GM13976 (cell line): ENCODE measurements at regions not wholly inside any gene's neighbourhood (a gene's known extent, or its start where the extent isn't known, plus 50 kb on each side); places are given as distances from the start of the nearest gene placed in this dataset.
"Not testable (repeated sequence)": the region's sequence is repeated elsewhere in the genome, so short reads cannot be mapped to it uniquely, and the experiment has no call there.

Experiments
- DNase-seq: peaks from one replicate; pipeline ENCODE4 v3.0.0; 2012; ENCODE audit warnings: low spot score
- in situ Hi-C: fragments of 300-500 bp; cut with MboI; formaldehyde crosslinking; loops from one replicate; pipeline ENCODE4 v1.12.0; 2022; ENCODE audit warnings: low sequenced_read_pairs, mixed read lengths, inconsistent platforms; ENCODE audit not compliant: unreplicated experiment
- TF ChIP-seq, protein P1 (sequence below): IDR thresholded peaks from 2 replicates; pipeline ENCODE4 v1.5.1; 2012; ENCODE audit warnings: borderline replicate concordance, mild to moderate bottlenecking; ENCODE audit not compliant: insufficient read depth; ENCODE audit errors: extremely low read depth, missing control alignments, control extremely low read depth

DNA sequence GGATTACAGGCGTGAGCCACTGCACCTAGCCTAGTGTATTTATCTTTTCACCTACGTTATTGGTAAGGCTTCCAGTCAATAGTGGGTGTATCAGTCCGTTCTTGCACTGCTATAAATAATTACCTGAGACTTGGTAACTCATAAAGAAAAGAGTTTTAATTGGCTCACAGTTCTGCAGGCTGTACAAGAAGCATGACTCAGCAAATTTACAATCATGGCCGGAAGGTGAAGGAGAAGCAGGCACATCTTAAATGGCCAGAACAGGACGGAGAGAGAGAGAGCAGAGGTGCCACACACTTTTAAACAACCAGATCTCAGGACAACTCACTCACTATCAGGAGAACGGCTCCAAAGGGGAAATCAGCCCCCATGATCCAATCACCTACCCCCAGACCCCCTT, 873.3 kb upstream of the AUTS2 start:
- TF ChIP-seq, protein P1, sequence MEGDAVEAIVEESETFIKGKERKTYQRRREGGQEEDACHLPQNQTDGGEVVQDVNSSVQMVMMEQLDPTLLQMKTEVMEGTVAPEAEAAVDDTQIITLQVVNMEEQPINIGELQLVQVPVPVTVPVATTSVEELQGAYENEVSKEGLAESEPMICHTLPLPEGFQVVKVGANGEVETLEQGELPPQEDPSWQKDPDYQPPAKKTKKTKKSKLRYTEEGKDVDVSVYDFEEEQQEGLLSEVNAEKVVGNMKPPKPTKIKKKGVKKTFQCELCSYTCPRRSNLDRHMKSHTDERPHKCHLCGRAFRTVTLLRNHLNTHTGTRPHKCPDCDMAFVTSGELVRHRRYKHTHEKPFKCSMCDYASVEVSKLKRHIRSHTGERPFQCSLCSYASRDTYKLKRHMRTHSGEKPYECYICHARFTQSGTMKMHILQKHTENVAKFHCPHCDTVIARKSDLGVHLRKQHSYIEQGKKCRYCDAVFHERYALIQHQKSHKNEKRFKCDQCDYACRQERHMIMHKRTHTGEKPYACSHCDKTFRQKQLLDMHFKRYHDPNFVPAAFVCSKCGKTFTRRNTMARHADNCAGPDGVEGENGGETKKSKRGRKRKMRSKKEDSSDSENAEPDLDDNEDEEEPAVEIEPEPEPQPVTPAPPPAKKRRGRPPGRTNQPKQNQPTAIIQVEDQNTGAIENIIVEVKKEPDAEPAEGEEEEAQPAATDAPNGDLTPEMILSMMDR = no peak
- no peak for DNase-seq
- in situ Hi-C loops = no loop called here

DNA sequence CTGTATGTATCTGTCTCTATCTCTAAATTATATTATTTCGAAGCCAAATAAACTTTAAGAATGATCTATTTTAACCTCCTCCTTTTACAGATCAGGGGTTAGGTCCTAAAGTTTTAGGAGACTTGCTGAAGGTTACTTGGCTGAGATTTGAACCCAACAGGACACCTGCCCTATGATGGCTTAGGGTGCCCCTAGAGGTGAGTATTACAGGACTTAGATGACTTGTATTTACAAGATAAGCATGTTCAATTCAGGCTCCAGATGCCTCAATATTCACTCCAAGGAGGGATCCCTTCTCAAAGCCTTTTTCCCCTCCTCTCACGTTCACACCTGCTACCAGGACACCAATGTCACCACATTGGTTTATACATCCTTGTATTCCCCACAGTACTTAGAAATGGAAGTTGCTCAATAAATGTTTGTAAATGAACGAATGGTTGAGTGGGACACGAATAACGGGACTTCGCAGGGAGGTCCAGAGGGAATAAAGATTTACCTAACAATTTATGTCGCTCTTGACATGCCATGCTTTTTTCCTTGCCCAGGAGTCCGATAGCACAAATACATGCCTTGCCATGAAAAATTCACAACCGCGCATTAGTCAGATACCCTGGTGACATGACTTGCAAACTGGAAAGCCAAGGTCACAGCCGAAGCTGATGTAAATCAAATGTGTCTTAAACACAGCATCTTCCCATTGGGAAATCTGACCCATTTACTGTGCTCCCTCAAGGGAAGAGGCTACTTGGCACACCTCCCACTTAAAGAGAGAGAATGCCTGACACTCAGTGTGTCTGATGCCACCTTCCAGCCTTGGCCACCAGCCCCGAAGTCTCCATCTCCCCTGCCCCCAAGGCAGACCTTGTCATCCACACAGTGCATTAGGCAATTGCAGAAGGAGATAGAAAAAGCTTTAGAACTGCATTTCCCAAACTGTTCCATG, 872.2 kb upstream of the AUTS2 start:
- in situ Hi-C loops = no loop called here
- TF ChIP-seq, protein P1 = no peak
- DNase-seq = no peak

DNA sequence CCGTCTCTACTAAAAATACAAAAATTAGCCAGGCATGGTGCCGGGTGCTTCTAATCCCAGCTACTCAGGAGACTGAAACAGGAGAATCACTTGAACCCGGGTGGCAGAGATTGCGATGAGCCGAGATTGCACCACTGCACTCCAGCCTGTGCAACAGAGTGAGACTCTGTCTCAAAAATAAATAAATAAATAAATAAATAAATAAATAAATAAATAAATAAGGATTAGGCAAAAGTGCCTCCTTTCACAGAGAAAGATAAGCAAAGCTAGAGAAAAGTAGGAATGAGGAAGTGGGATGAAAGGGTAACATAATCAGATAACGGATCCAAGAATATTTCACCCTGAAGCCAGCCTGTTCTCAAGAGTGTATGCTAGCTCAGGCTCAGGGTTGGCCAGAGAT, 869.6 kb upstream of the AUTS2 start:
- DNase-seq, in situ Hi-C loops: not testable (repeated sequence)

DNA sequence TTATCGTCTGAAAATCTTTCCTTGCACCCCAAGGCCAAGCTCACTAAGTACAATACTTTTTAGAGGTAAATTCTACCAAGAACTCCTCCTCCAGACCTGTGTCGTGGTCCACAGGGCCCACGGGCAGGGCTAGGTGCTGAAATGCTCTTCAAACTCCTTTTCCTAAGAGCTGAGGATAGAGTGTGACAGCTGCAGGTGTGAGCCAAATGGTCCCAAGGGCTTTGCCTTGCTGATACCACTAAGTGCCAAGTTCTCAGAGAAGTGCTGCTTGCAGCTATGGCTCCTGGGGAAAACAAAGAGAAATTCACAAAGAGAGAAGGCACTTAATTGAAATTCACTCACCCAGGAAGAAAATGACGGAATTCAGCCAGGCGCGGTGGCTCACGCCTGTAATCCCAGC, 868.9 kb upstream of the AUTS2 start:
- in situ Hi-C loops = no loop called here
- no peak for DNase-seq
- TF ChIP-seq, protein P1 = no peak

DNA sequence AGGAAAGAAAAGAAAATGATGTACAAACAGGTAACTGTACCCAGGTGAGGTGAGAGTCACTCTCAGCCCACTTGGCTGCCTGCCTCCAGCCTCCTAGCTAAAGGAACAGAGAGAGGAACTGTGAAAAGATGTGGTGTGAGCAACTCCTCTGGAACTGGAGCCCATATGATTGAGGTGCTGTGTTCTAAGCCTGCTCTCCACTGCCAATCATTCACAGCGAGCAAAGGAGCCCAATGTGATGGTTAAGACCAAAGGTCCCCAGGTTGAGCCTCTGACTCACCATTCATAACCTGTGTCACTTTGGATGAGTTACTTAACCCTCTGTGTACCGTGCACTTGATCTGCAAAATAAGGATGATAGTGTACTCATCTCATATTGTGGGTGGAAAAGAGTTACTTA, 868.1 kb upstream of the AUTS2 start:
- no peak for DNase-seq
- TF ChIP-seq, protein P1 = no peak
- in situ Hi-C loops = no loop called here

DNA sequence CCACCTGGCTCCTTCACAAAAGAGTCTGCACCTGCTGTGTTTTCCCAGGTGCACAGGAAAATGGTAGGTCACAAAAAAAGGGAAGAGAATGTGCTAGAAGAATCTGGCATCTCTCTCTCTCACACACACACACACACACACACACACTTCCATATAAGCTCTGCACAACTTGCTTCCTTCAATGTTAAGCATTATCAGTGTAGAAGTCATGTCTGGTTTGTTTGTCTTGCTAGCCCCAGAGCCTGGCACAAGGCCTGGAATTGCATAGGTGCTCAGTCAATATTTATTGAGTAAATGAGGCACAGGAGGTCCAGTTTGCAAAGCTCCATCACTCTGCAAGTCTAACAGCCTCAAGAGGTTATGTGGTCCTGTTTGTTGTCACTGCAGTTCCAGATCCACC, 867.3 kb upstream of the AUTS2 start:
- TF ChIP-seq, protein P1 = no peak
- DNase-seq = no peak
- in situ Hi-C loops = no loop called here
